OCI-LY7 (cell line): ENCODE measurements at regions not wholly inside any gene's neighbourhood (a gene's known extent, or its start where the extent isn't known, plus 50 kb on each side); places are given as distances from the start of the nearest gene placed in this dataset.

ENCODE experiments used
- EZH2phosphoT487 ChIP-seq: fragments of 200-600 bp; sonication (generic); IDR thresholded peaks from 2 replicates; pipeline ENCODE4 v1.6.1; 2018; ENCODE audit warnings: low read depth, borderline replicate concordance, mild to moderate bottlenecking, mixed run types, antibody characterized with exemption, low read length, moderate library complexity, mixed read lengths
- TF ChIP-seq, protein P1 (sequence below): fragments of 200-600 bp; sonication (generic); conservative IDR thresholded peaks from 2 replicates; pipeline ENCODE4 v1.5.1; 2014; ENCODE audit warnings: mild to moderate bottlenecking, antibody characterized with exemption, low read length, moderate library complexity, mixed read lengths

DNA sequence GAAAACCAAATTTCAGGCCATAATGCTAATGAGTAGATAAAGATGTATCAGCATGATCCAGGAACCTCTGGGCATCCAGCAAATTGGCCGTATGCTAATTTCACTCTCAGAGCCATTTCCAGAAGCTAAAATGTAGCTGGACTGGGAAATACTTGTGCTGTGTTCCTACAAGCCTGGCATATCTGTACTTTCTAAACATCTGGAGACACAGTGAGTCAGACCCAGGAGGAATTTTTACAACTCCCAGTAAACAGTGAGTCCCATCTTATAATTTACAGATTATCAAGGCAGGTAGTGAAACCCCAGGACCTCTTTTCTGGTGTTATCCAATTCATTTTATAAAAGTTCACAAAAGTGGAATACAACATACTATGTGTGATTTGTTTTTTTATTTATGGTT is 683.0 kb upstream of the ADGRB3 start:
- TF ChIP-seq EZH2phosphoT487, result no peak
- TF ChIP-seq, protein P1, sequence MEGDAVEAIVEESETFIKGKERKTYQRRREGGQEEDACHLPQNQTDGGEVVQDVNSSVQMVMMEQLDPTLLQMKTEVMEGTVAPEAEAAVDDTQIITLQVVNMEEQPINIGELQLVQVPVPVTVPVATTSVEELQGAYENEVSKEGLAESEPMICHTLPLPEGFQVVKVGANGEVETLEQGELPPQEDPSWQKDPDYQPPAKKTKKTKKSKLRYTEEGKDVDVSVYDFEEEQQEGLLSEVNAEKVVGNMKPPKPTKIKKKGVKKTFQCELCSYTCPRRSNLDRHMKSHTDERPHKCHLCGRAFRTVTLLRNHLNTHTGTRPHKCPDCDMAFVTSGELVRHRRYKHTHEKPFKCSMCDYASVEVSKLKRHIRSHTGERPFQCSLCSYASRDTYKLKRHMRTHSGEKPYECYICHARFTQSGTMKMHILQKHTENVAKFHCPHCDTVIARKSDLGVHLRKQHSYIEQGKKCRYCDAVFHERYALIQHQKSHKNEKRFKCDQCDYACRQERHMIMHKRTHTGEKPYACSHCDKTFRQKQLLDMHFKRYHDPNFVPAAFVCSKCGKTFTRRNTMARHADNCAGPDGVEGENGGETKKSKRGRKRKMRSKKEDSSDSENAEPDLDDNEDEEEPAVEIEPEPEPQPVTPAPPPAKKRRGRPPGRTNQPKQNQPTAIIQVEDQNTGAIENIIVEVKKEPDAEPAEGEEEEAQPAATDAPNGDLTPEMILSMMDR, result no peak
